Activated naive CD4-positive, alpha-beta T cell treated with anti-CD3 and anti-CD28 coated beads for 36 hours (primary cell): ENCODE measurements at regions not wholly inside any gene's neighbourhood (a gene's known extent, or its start where the extent isn't known, plus 50 kb on each side); places are given as distances from the start of the nearest gene placed in this dataset.

Experiments
- CTCF ChIA-PET: fragments of 350-600 bp; sonication (Branson Sonifier 250); formaldehyde crosslinking; loops from one replicate; lab custom pipeline; 2021; ENCODE audit warnings: antibody characterized with exemption; lab: Charles Lee
- DNase-seq: peaks from one replicate; pipeline ENCODE4 v3.0.0-alpha.2; 2020
- H3K27ac Mint-ChIP-seq: one replicate; pipeline ENCODE4 v1.8.0; 2021; ENCODE audit warnings: mild to moderate bottlenecking, mixed read lengths
- H3K27me3 Mint-ChIP-seq: one replicate; pipeline ENCODE4 v1.8.0; 2021; ENCODE audit warnings: low read depth, mixed read lengths
- H3K36me3 Mint-ChIP-seq: one replicate; pipeline ENCODE4 v1.8.0; 2021; ENCODE audit warnings: low read depth, mixed read lengths
- H3K4me1 Mint-ChIP-seq: one replicate; pipeline ENCODE4 v1.8.0; 2021; ENCODE audit warnings: low read depth, mixed read lengths
- H3K4me3 Mint-ChIP-seq: one replicate; pipeline ENCODE4 v1.8.0; 2021; ENCODE audit warnings: mild to moderate bottlenecking, moderate library complexity, mixed read lengths
- H3K9me3 Mint-ChIP-seq: one replicate; pipeline ENCODE4 v1.8.0; 2021; ENCODE audit warnings: mixed read lengths
- intact Hi-C: fragments of 100-400 bp; cut with micrococcal nuclease; formaldehyde crosslinking; loops from one replicate; pipeline ENCODE4 v1.15.1; 2023

DNA sequence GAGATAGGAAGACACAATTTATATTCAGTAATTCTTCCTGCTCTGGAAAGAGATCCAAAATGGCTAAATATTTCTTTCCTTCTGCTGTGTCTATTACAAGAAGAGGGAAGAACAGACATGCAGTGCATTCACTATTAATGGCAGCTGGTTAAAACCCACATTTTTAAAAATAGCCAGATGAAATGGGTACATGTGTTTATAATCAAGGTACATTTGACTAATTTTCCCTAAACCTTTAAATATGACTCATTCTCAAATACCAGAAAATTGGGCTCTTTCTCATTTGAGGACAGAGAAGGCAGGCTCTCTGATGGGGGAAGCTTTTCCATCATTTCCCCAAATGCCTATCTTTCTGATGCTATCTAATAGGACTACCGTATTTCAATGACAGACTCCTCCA, 215.7 kb upstream of the HABP2 start:
- no peak overlapping the region for H3K27ac Mint-ChIP-seq
- no peaks in the 10 kb centered on the region for H3K27me3 Mint-ChIP-seq
- CTCF ChIA-PET, result no interaction called here
- no peaks in the 10 kb centered on the region for H3K36me3 Mint-ChIP-seq
- intact Hi-C loops, result no loop called here
- no peaks in the 10 kb centered on the region for H3K4me1 Mint-ChIP-seq
- no peak overlapping the region for H3K4me3 Mint-ChIP-seq
- DNase-seq, result no peak
- no peaks in the 10 kb centered on the region for H3K9me3 Mint-ChIP-seq

DNA sequence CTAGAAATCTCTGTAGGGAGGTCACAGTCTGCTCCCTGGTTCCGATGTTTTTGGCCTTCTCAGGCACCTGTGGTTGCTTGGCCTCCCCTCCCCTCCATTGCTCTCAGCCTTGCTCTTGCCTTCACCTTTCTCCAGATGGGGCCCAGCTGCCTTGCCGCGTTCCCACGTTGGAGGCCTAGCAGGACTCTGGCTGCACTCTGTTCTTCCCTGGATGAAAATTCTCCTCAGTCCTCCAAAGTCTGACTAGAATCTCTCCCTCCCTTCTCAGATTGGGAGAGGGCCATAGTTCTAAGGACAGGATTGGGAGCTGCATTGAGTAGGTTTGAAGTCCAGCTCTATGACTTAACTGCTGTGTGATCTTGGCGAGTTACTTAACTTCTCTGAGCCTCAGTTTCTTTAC, 213.7 kb upstream of the HABP2 start:
- H3K27ac Mint-ChIP-seq, result no peak overlapping the region
- no peaks in the 10 kb centered on the region for H3K27me3 Mint-ChIP-seq
- H3K4me3 Mint-ChIP-seq, result no peak overlapping the region
- intact Hi-C loops, result no loop called here
- no peaks in the 10 kb centered on the region for H3K4me1 Mint-ChIP-seq
- H3K9me3 Mint-ChIP-seq, result no peaks in the 10 kb centered on the region
- DNase-seq, result no peak
- CTCF ChIA-PET, result no interaction called here
- no peaks in the 10 kb centered on the region for H3K36me3 Mint-ChIP-seq

DNA sequence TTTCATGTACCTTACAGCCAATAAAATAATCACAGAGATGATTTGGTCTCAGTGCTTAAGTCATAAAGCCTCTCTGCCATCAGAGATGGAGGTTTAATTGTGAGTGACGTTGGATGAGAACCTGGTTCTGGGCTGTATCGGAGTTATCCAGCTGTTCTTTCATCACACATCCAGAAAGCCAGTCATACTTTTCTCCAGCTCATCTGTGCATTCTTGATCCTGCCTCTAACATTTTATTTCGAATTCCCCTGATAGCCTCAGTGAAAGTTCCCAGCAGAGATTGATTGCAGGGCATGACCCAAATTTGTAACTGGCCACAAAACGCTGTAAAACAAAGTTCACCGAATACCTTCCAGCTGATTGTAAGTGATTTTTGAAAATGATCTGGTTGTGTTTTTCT, 212.6 kb upstream of the HABP2 start:
- H3K4me1 Mint-ChIP-seq, result no peaks in the 10 kb centered on the region
- CTCF ChIA-PET, result no interaction called here
- no peak overlapping the region for H3K27ac Mint-ChIP-seq
- H3K36me3 Mint-ChIP-seq, result no peaks in the 10 kb centered on the region
- no peaks in the 10 kb centered on the region for H3K9me3 Mint-ChIP-seq
- H3K4me3 Mint-ChIP-seq, result no peak overlapping the region
- intact Hi-C loops, result no loop called here
- no peaks in the 10 kb centered on the region for H3K27me3 Mint-ChIP-seq
- no peak for DNase-seq

DNA sequence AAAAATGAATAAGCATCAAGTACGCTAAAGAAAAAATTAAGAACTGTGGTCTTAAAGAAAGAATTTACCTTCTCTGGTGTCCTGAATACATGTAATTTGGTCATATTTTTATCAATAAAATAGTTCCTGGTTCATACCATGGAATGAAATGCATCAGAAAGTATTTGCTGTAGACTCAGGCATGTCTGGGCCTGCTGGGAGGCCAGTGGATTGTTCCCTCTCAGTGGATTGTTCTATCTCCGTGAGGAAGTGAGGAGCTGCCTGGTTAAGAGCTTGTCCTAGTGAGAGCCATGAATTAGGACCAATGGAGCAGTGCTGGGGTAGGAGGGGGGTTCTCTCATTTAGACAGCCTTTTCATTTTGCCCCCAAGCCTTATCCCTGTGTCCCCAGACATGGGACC, 211.7 kb upstream of the HABP2 start:
- no peak for DNase-seq
- Mint-ChIP-seq H3K27ac (no peak overlapping the region), H3K27me3 (no peaks in the 10 kb centered on the region), H3K4me1 (no peaks in the 10 kb centered on the region), H3K9me3 (no peaks in the 10 kb centered on the region), H3K36me3 (no peaks in the 10 kb centered on the region), H3K4me3 (no peak overlapping the region)
- CTCF ChIA-PET, result no interaction called here
- intact Hi-C loops, result no loop called here

- DNase-seq, result no peak
- CTCF ChIA-PET, result no interaction called here
- Mint-ChIP-seq H3K9me3 (no peaks in the 10 kb centered on the region), H3K27me3 (no peaks in the 10 kb centered on the region), H3K4me1 (no peaks in the 10 kb centered on the region), H3K36me3 (no peaks in the 10 kb centered on the region), H3K27ac (no peak overlapping the region), H3K4me3 (no peak overlapping the region)
- intact Hi-C loops, result no loop called here
Measured at GRCh38 chr10:113345826-113346624, 206.8 kb upstream of the HABP2 start.

- intact Hi-C loops, result no loop called here
- no peak for DNase-seq
- Mint-ChIP-seq H3K27me3 (no peaks in the 10 kb centered on the region), H3K36me3 (no peaks in the 10 kb centered on the region), H3K9me3 (no peaks in the 10 kb centered on the region), H3K4me3 (no peak overlapping the region), H3K4me1 (no peaks in the 10 kb centered on the region), H3K27ac (no peak overlapping the region)
- CTCF ChIA-PET, result no interaction called here
Measured at GRCh38 chr10:113347508-113347907, 205.3 kb upstream of the HABP2 start.

DNA sequence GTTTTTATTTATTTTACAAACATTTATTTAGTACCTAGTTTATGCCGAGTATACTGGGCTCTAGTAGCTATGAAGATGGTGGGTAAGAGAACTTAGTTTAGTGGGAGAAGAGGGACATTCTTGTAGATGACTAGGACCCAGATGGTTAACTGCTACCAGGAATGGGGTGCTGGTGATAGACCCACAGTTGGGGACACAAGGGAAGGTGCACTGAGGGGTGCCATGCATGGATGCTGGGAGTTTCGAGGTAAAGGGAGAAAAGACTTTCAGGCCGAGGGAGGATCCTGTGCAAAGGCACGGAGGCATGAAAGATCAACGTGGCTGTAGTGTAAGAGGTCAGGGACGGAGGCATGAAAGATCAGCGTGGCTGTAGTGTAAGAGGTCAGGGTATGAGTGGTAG, 204.2 kb upstream of the HABP2 start:
- Mint-ChIP-seq H3K4me3 (no peak overlapping the region), H3K4me1 (no peaks in the 10 kb centered on the region), H3K27ac (no peak overlapping the region), H3K36me3 (no peaks in the 10 kb centered on the region), H3K9me3 (no peaks in the 10 kb centered on the region), H3K27me3 (no peaks in the 10 kb centered on the region)
- CTCF ChIA-PET, result interaction anchor here (1.0 kb wide), 1 partner anchor 175 kb away, joined by 4 read pairs; no protein-coding TSS in a partner anchor
- DNase-seq, result no peak
- intact Hi-C loops, result no loop called here

GRCh38 chr10:113350311-113351040, 202.4 kb upstream of the HABP2 start:
- no peaks in the 10 kb centered on the region for H3K27me3 Mint-ChIP-seq
- intact Hi-C loops, result no loop called here
- no peaks in the 10 kb centered on the region for H3K36me3 Mint-ChIP-seq
- CTCF ChIA-PET, result no interaction called here
- no peak overlapping the region for H3K27ac Mint-ChIP-seq
- no peaks in the 10 kb centered on the region for H3K9me3 Mint-ChIP-seq
- H3K4me1 Mint-ChIP-seq, result no peaks in the 10 kb centered on the region
- H3K4me3 Mint-ChIP-seq, result no peak overlapping the region
- DNase-seq, result no peak

- no peaks in the 10 kb centered on the region for H3K9me3 Mint-ChIP-seq
- no peaks in the 10 kb centered on the region for H3K27me3 Mint-ChIP-seq
- H3K36me3 Mint-ChIP-seq, result no peaks in the 10 kb centered on the region
- no peak overlapping the region for H3K4me3 Mint-ChIP-seq
- intact Hi-C loops, result no loop called here
- DNase-seq, result no peak
- CTCF ChIA-PET, result no interaction called here
- H3K27ac Mint-ChIP-seq, result no peak overlapping the region
- no peaks in the 10 kb centered on the region for H3K4me1 Mint-ChIP-seq
Measured at GRCh38 chr10:113354711-113355110, 198.1 kb upstream of the HABP2 start.

DNA sequence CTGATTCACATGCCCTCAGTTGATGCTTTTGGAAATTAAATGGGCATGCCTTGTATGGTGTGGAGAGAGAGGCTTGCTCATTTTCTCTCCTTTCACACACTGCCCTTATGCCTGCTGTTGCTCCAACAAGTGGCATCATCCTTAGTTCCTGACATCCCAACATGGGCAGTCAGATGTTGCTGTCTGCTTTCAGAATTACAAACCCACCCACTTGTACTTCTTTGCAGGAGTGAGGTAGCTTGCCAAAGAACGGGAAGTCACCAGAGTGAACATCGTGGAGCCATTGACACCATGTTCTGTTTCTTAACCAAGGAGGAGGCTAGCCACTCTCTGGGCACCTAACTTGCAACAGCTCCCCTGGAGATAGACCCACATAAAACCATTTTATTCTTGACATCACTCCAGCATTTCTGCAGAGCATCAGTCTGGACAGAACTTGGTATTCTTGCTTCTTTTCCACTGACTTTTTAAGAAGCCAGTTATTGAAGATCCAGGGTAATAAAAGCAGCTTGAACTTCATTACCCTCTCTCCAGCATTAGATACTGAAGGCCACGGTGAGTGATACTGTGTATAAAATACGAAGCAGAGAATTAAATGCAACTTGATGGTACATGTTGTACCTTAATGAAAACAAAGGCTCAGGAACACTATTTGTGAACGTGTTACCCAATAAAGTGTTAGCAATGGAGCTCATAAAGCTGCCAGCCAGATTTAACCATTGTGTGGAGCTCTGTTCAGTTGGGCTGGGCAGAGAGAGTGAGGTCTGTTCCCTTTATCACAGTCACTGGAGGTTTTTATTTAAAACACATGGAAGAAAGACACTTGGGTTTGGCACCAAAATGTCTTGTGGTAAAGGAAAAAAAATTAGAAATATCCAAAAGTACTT, 195.8 kb upstream of the HABP2 start:
- DNase-seq, result no peak
- CTCF ChIA-PET, result no interaction called here
- intact Hi-C loops, result no loop called here
- no peak overlapping the region for H3K4me3 Mint-ChIP-seq
- H3K27ac Mint-ChIP-seq, result no peak overlapping the region
- H3K27me3 Mint-ChIP-seq, result no peaks in the 10 kb centered on the region
- H3K9me3 Mint-ChIP-seq, result no peaks in the 10 kb centered on the region
- no peaks in the 10 kb centered on the region for H3K36me3 Mint-ChIP-seq
- no peaks in the 10 kb centered on the region for H3K4me1 Mint-ChIP-seq

GRCh38 chr10:113357681-113358300, 195.1 kb upstream of the HABP2 start:
- CTCF ChIA-PET, result no interaction called here
- Mint-ChIP-seq H3K27me3 (no peaks in the 10 kb centered on the region), H3K4me3 (no peak overlapping the region), H3K9me3 (no peaks in the 10 kb centered on the region), H3K36me3 (no peaks in the 10 kb centered on the region), H3K27ac (no peak overlapping the region), H3K4me1 (peaks cover 2% of the 10 kb centered on the region)
- intact Hi-C loops, result no loop called here
- no peak for DNase-seq

DNA sequence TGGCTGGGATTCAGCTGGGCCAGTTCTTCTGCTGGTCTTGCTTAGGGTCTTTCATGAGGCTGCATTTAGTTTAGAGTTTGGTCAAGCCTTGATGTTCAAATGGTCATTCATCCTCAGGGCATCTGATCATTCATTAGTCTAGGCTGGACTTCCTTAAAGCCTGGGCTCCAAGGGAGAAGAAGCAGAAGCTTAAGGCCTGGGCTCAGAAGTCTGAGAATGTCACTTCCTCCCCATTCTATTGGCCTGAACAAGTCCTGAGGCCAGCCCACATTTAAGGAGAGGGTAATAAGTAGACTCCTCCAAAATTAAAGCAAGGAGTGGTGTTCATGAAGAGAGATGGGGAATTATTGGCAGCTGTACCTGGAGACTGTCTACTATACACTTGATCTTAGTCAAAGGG, 193.2 kb upstream of the HABP2 start:
- no peak overlapping the region for H3K27ac Mint-ChIP-seq
- peaks cover 2% of the 10 kb centered on the region for H3K4me1 Mint-ChIP-seq
- no peak overlapping the region for H3K4me3 Mint-ChIP-seq
- H3K36me3 Mint-ChIP-seq, result no peaks in the 10 kb centered on the region
- no peak for DNase-seq
- intact Hi-C loops, result no loop called here
- no peaks in the 10 kb centered on the region for H3K9me3 Mint-ChIP-seq
- CTCF ChIA-PET, result interaction anchor here (0.9 kb wide), 1 partner anchor 26 kb away, joined by 3 read pairs; no protein-coding TSS in a partner anchor
- no peaks in the 10 kb centered on the region for H3K27me3 Mint-ChIP-seq
